PC-9 (cell line): ENCODE measurements at regions not wholly inside any gene's neighbourhood (a gene's known extent, or its start where the extent isn't known, plus 50 kb on each side); places are given as distances from the start of the nearest gene placed in this dataset.

Experiments used
- BruUV-seq: library from RNA; stranded (reverse); fragments of 400-500 nt; replicated peaks from 2 replicates; lab custom pipeline; 2021; lab: Mats Ljungman, UMichigan
- CTCF ChIA-PET: fragments of 300-600 bp; sonication (Branson Sonifier 250); formaldehyde crosslinking; loops from one replicate; lab custom pipeline; 2022; ENCODE audit warnings: antibody characterized with exemption; lab: Charles Lee
- POLR2A ChIA-PET: fragments of 300-600 bp; sonication (Branson Sonifier 250); formaldehyde crosslinking; loops from one replicate; lab custom pipeline; 2022; ENCODE audit warnings: antibody characterized with exemption; ENCODE audit not compliant: unreplicated experiment; lab: Charles Lee
- DNase-seq, 2 experiments: peaks; one replicate each; pipeline versions ENCODE4 v3.0.0 to v3.0.0-alpha.2; 2015 to 2022; ENCODE audit warnings: mixed read lengths in 1 of 2
- H2AFZ ChIP-seq: fragments of 200-600 bp; sonication (generic); 2 replicates; pipeline ENCODE4 v1.8.1; 2017; ENCODE audit warnings: antibody characterized with exemption
- H3F3A ChIP-seq: fragments of 200-600 bp; sonication (generic); 2 replicates; pipeline ENCODE4 v1.8.1; 2017; ENCODE audit warnings: antibody characterized with exemption, mild to moderate bottlenecking, low read depth; ENCODE audit not compliant: insufficient read depth
- H3K27ac ChIP-seq: fragments of 200-600 bp; sonication (generic); 2 replicates; pipeline ENCODE4 v1.6.1; 2016; ENCODE audit warnings: mixed run types
- H3K27me3 ChIP-seq: fragments of 200-600 bp; sonication (generic); 2 replicates; pipeline ENCODE4 v1.6.1; 2016; ENCODE audit warnings: low read depth, mixed run types; ENCODE audit not compliant: insufficient read depth
- H3K36me3 ChIP-seq: fragments of 200-600 bp; sonication (generic); 2 replicates; pipeline ENCODE4 v1.6.1; 2016; ENCODE audit warnings: low read depth, mixed run types
- H3K4me1 ChIP-seq: fragments of 200-600 bp; sonication (generic); replicated peaks from 2 replicates; pipeline ENCODE4 v1.6.1; 2016; ENCODE audit warnings: mixed run types; ENCODE audit not compliant: insufficient read depth
- H3K4me2 ChIP-seq: fragments of 200-600 bp; sonication (generic); 2 replicates; pipeline ENCODE4 v1.6.1; 2017; ENCODE audit warnings: mixed run types
- H3K4me3 ChIP-seq: fragments of 200-600 bp; sonication (generic); 2 replicates; pipeline ENCODE4 v1.6.1; 2016; ENCODE audit warnings: mixed run types
- H3K79me2 ChIP-seq: fragments of 200-600 bp; sonication (generic); 2 replicates; pipeline ENCODE4 v1.6.1; 2017; ENCODE audit warnings: low read depth, mixed run types
- H3K9me2 ChIP-seq: fragments of 200-600 bp; sonication (generic); 2 replicates; pipeline ENCODE4 v1.8.1; 2017; ENCODE audit warnings: mild to moderate bottlenecking; ENCODE audit not compliant: insufficient read depth
- H3K9me3 ChIP-seq: fragments of 200-600 bp; sonication (generic); 2 replicates; pipeline ENCODE4 v1.8.1; 2016; ENCODE audit warnings: low read depth; ENCODE audit not compliant: insufficient read depth
- H4K20me1 ChIP-seq: fragments of 200-600 bp; sonication (generic); 2 replicates; pipeline ENCODE4 v1.8.1; 2017; ENCODE audit not compliant: insufficient read depth
- EZH2 ChIP-seq: fragments of 200-600 bp; sonication (generic); IDR thresholded peaks from 2 replicates; pipeline ENCODE4 v1.8.0; 2017; ENCODE audit warnings: antibody characterized with exemption, low read depth
- intact Hi-C: fragments of 100-400 bp; cut with micrococcal nuclease; formaldehyde crosslinking; loops from one replicate; pipeline ENCODE4 v1.10.0; 2022; ENCODE audit not compliant: unreplicated experiment
- TF ChIP-seq, protein P1 (sequence below): fragments of 200-600 bp; sonication (generic); conservative IDR thresholded peaks from 2 replicates; pipeline ENCODE4 v1.6.1; 2017; ENCODE audit warnings: mixed run types, antibody characterized with exemption, mild to moderate bottlenecking, moderate library complexity

DNA sequence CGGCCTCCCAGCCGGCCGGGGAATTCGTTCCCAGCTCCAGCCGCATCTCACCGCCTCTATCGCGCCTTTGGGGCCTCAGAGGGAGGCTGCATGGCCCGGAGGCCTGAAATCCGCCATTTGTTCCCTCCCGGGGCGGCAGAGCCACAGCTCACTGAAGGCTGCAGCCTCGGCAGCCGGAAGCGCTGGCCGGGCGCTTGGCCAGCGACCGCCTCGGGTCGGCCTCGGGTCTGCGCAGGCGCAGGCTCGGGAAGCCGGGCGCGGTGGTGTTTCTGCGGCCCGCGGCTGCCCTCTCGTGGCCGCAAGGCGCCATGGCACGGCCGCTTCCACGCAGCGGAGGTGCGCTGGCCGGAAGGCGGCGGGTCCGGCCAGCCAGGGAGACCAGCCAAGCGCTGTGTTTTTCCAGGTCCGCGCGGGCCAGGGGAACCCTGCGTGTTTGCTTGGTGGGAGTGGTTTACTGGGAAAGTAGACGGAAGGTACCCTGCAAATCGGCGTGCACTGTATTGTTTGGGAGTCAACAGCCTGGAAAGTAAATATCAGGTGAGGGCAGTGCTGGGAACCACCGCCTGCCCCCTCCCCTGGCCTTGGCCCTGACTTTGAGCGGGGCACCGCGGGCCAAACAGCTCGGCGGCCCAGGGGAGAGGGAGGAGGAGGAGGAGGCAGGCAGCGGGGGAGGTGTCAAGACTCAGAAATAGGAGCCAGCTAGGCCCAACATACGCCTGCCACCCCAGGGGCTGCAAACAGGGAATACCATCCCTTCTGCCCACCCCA is 52.7 kb upstream of the CD34 start:
- Histone ChIP-seq H3K4me1 (peaks cover 4% of the 10 kb centered on the region), H3K27ac (no peak overlapping the region), H3K4me3 (peak overlapping the region; percentile 49; the same call in 1 of the 2 replicates), H3K79me2 (no peaks in the 10 kb centered on the region), H3K4me2 (peak overlapping the region; percentile 82), H3F3A (no peaks in the 10 kb centered on the region), H4K20me1 (no peaks in the 10 kb centered on the region), H3K27me3 (0 out of 2 replicates have a peak, but pooled peaks cover 8% of the 10 kb centered on the region), H3K36me3 (no peaks in the 10 kb centered on the region), H3K9me2 (no peaks in the 10 kb centered on the region), H3K9me3 (no peaks in the 10 kb centered on the region), H2AFZ (peak overlapping the region; percentile 85)
- POLR2A ChIA-PET = interaction anchor here (0.6 kb wide), 1 partner anchor 1465 kb away, joined by 3 read pairs; no protein-coding TSS in a partner anchor
- BruUV-seq = no TSS peak
- intact Hi-C loops = loop anchor here (1.0 to 2.0 kb wide), 5 partner anchors 73 to 282 kb away; no protein-coding TSS in a partner anchor
- TF ChIP-seq, protein P1, sequence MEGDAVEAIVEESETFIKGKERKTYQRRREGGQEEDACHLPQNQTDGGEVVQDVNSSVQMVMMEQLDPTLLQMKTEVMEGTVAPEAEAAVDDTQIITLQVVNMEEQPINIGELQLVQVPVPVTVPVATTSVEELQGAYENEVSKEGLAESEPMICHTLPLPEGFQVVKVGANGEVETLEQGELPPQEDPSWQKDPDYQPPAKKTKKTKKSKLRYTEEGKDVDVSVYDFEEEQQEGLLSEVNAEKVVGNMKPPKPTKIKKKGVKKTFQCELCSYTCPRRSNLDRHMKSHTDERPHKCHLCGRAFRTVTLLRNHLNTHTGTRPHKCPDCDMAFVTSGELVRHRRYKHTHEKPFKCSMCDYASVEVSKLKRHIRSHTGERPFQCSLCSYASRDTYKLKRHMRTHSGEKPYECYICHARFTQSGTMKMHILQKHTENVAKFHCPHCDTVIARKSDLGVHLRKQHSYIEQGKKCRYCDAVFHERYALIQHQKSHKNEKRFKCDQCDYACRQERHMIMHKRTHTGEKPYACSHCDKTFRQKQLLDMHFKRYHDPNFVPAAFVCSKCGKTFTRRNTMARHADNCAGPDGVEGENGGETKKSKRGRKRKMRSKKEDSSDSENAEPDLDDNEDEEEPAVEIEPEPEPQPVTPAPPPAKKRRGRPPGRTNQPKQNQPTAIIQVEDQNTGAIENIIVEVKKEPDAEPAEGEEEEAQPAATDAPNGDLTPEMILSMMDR = peak; percentile 92
- TF ChIP-seq EZH2 = no peak
- DNase-seq = peak; percentile 62 to 92
- CTCF ChIA-PET = interaction anchor here (0.6 to 1.8 kb wide), 44 partner anchors 11 to 1623 kb away, joined by 3 to 20 read pairs (median 4); partner anchors contain the start of genes DYRK3 and PLXNA2

DNA sequence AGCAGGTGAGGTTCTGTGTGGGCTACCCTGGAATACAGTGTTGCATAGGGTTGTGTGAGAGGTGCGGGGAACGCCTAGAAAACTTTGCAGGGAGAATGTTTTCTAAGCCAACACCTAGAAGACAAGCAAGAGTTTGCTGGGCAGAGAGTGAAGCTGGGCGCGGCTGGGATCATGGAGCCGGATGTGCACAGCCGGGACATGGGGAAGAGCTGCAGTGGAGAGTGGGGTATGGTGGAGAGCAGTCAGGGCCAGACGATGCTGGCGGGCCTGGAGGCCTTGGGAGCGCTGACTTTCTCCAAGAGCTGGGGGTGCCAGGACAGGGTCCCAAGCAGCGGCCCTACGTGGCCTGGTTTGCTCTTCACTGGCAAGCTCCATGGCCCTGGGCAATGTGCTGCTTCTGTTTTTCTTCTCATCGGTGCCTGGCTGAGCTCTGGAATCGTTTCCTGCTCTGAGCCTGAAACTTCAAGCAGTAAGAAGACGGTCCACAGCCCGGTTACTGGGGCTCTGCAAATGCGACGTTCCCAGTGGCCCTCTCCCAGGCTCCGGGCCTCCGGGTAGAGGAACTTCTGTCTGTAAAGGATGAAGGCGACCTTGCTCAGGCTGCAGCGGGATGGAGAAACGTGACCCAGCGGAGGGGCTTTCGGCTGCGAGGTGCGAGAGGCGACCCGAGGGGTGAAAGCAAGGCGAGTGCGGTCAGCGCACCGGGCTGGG is 51.9 kb upstream of the CD34 start:
- no peaks in the 10 kb centered on the region for H3K79me2 ChIP-seq
- peaks cover 15% of the 10 kb centered on the region; the same call in 1 of the 2 replicates for H3K27me3 ChIP-seq
- no peak for DNase-seq
- H3K27ac ChIP-seq = no peak overlapping the region
- TF ChIP-seq, protein P1 = no peak
- TF ChIP-seq EZH2 = no peak
- intact Hi-C loops = loop anchor here (1.0 to 2.0 kb wide), 4 partner anchors 72 to 166 kb away; no protein-coding TSS in a partner anchor
- peak overlapping the region; percentile 49; the same call in 1 of the 2 replicates for H3K4me3 ChIP-seq
- BruUV-seq = TSS peak; percentile 86
- H3K4me2 ChIP-seq = peak overlapping the region; percentile 82
- H3K4me1 ChIP-seq = peaks cover 4% of the 10 kb centered on the region
- POLR2A ChIA-PET = interaction anchor here (0.6 kb wide), 2 partner anchors 281 to 1466 kb away, joined by 3 to 6 read pairs; partner anchors contain the start of gene PLXNA2
- H3K36me3 ChIP-seq = no peaks in the 10 kb centered on the region
- no peaks in the 10 kb centered on the region for H4K20me1 ChIP-seq
- peak overlapping the region; percentile 85 for H2AFZ ChIP-seq
- H3K9me3 ChIP-seq = no peaks in the 10 kb centered on the region
- H3F3A ChIP-seq = no peaks in the 10 kb centered on the region
- no peaks in the 10 kb centered on the region for H3K9me2 ChIP-seq
- CTCF ChIA-PET = interaction anchor here (0.6 to 1.8 kb wide), 41 partner anchors 12 to 1624 kb away, joined by 3 to 20 read pairs (median 5); partner anchors contain the start of gene PLXNA2
